ENCODE measurements at regions not wholly inside any gene's neighbourhood (a gene's known extent, or its start where the extent isn't known, plus 50 kb on each side); places are given as distances from the start of the nearest gene placed in this dataset.

DNA sequence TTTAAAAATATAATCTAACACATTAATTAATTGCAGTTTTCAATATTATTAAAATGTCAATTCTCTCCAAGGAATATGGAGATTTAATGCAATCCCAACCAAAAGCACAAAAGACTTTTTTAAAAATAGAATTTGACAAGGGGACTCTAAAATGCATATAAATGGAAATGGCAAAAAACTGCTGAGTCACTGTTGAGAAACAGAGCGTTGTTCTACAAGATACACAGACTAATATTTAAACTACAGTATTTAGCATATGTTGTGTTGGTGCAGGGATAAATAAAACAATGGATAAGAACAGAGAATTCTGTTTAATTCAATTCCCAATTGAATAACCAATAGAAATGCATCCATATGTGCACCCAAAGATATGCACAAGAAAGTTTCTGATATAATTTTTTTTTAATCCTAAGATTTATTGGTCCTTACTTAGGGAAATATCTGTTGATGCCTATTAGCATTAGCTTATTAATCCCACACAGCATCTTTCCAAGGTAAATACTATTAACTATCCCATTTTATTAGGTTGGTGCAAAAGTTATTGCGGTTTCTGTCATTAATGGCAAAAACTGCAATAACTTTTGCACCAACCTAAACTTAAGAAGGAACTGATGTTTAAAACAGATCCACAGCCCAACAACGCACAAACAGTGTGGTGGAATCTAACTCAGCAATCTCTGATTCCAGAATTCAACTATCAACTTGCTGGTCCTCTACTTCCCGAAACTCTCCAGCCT, 86.8 kb upstream of the VEGFC start:
- Histone ChIP-seq H2AFZ (ENCODE audit: low read length) (no peak overlapping the region), H3K4me3 (ENCODE audit: low read length, poor library complexity, severe bottlenecking) (no peak overlapping the region), H3K9me3 (ENCODE audit: insufficient read depth, low read depth, low read length) (no peaks in the 10 kb centered on the region), H3K9ac (ENCODE audit: low read depth, low read length, poor library complexity, severe bottlenecking) (no peak overlapping the region), H4K20me1 (ENCODE audit: insufficient read depth, low read length, poor library complexity, severe bottlenecking) (no peaks in the 10 kb centered on the region), H3F3A (ENCODE audit: low read depth) (no peaks in the 10 kb centered on the region), H3K4me2 (ENCODE audit: low read depth, low read length, poor library complexity, severe bottlenecking) (no peak overlapping the region), H3K27me3 (ENCODE audit: insufficient read depth, low read length, poor library complexity, severe bottlenecking) (no peaks in the 10 kb centered on the region), H3K4me1 (ENCODE audit: insufficient read depth, low read length, poor library complexity, severe bottlenecking) (no peaks in the 10 kb centered on the region), H3K36me3 (ENCODE audit: insufficient read depth, low read length) (no peaks in the 10 kb centered on the region), H3K9me2 (replicated peaks; ENCODE audit: low read depth, low read length) (no peaks in the 10 kb centered on the region), H3K79me2 (ENCODE audit: insufficient read depth, low read length) (no peaks in the 10 kb centered on the region)
- no peak for TF ChIP-seq EZH2phosphoT487 (IDR thresholded peaks at IDR 0.05; ENCODE audit: borderline replicate concordance)
- TF ChIP-seq, protein P1, sequence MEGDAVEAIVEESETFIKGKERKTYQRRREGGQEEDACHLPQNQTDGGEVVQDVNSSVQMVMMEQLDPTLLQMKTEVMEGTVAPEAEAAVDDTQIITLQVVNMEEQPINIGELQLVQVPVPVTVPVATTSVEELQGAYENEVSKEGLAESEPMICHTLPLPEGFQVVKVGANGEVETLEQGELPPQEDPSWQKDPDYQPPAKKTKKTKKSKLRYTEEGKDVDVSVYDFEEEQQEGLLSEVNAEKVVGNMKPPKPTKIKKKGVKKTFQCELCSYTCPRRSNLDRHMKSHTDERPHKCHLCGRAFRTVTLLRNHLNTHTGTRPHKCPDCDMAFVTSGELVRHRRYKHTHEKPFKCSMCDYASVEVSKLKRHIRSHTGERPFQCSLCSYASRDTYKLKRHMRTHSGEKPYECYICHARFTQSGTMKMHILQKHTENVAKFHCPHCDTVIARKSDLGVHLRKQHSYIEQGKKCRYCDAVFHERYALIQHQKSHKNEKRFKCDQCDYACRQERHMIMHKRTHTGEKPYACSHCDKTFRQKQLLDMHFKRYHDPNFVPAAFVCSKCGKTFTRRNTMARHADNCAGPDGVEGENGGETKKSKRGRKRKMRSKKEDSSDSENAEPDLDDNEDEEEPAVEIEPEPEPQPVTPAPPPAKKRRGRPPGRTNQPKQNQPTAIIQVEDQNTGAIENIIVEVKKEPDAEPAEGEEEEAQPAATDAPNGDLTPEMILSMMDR (conservative IDR thresholded peaks at IDR 0.05; ENCODE audit: low read length) = no peak

DNA sequence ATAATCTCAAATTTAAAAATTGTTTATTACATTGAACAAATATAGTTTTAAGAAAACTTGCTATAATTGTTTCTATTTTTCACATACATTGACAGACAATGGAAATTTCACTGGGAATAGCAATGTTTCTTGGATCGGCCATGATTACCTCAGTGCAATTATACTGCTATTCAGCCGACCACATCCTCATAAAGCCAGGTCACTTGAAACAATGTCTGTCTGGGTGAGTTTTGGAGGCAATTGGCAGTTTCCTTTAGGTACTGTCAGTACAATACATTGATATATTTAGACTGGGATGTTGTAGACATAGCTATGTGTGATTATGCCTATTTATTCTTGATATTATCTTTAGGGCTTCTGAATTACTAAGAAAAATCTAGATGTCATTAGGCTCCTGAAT, 89.5 kb upstream of the VEGFC start:
- Histone ChIP-seq H2AFZ (ENCODE audit: low read length) (no peak overlapping the region), H3K4me1 (ENCODE audit: insufficient read depth, low read length, poor library complexity, severe bottlenecking) (no peaks in the 10 kb centered on the region), H3F3A (ENCODE audit: low read depth) (no peaks in the 10 kb centered on the region), H4K20me1 (ENCODE audit: insufficient read depth, low read length, poor library complexity, severe bottlenecking) (no peaks in the 10 kb centered on the region), H3K27me3 (ENCODE audit: insufficient read depth, low read length, poor library complexity, severe bottlenecking) (no peaks in the 10 kb centered on the region), H3K36me3 (ENCODE audit: insufficient read depth, low read length) (no peaks in the 10 kb centered on the region), H3K4me2 (ENCODE audit: low read depth, low read length, poor library complexity, severe bottlenecking) (no peak overlapping the region), H3K79me2 (ENCODE audit: insufficient read depth, low read length) (no peaks in the 10 kb centered on the region), H3K9ac (ENCODE audit: low read depth, low read length, poor library complexity, severe bottlenecking) (no peak overlapping the region), H3K4me3 (ENCODE audit: low read length, poor library complexity, severe bottlenecking) (no peak overlapping the region), H3K9me3 (ENCODE audit: insufficient read depth, low read depth, low read length) (no peaks in the 10 kb centered on the region), H3K9me2 (replicated peaks; ENCODE audit: low read depth, low read length) (no peaks in the 10 kb centered on the region)
- TF ChIP-seq, protein P1 (conservative IDR thresholded peaks at IDR 0.05; ENCODE audit: low read length) = no peak
- no peak for TF ChIP-seq EZH2phosphoT487 (IDR thresholded peaks at IDR 0.05; ENCODE audit: borderline replicate concordance)

DNA sequence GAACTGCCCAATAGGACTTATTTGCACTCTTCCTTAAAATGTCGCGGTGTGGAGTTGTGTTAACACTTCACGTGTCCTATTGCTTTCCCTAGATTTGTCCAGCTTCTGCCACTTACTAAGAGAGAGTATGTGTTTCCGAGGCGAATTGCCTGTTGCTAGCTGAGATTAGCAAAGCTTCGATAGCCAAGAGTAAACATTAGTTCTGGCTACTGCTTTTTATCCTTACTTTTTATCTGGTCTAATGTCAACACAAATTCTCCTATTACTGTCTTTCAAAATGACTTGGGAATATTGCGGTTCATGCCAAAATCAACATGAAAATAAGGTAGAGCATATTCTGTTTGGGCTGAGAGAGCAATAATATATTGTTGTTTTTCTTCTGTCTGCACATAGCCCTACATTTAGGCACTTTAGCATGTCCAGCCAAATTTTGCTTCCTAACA, 90.4 kb upstream of the VEGFC start:
- H3K4me2 ChIP-seq (ENCODE audit: low read depth, low read length, poor library complexity, severe bottlenecking) = no peak overlapping the region
- H2AFZ ChIP-seq (ENCODE audit: low read length) = no peak overlapping the region
- no peaks in the 10 kb centered on the region for H4K20me1 ChIP-seq (ENCODE audit: insufficient read depth, low read length, poor library complexity, severe bottlenecking)
- no peaks in the 10 kb centered on the region for H3K9me2 ChIP-seq (replicated peaks; ENCODE audit: low read depth, low read length)
- no peaks in the 10 kb centered on the region for H3K36me3 ChIP-seq (ENCODE audit: insufficient read depth, low read length)
- H3K9me3 ChIP-seq (ENCODE audit: insufficient read depth, low read depth, low read length) = no peaks in the 10 kb centered on the region
- no peaks in the 10 kb centered on the region for H3K79me2 ChIP-seq (ENCODE audit: insufficient read depth, low read length)
- H3K9ac ChIP-seq (ENCODE audit: low read depth, low read length, poor library complexity, severe bottlenecking) = no peak overlapping the region
- H3K4me1 ChIP-seq (ENCODE audit: insufficient read depth, low read length, poor library complexity, severe bottlenecking) = no peaks in the 10 kb centered on the region
- no peaks in the 10 kb centered on the region for H3K27me3 ChIP-seq (ENCODE audit: insufficient read depth, low read length, poor library complexity, severe bottlenecking)
- no peak for TF ChIP-seq EZH2phosphoT487 (IDR thresholded peaks at IDR 0.05; ENCODE audit: borderline replicate concordance)
- TF ChIP-seq, protein P1 (conservative IDR thresholded peaks at IDR 0.05; ENCODE audit: low read length) = no peak
- no peaks in the 10 kb centered on the region for H3F3A ChIP-seq (ENCODE audit: low read depth)
- no peak overlapping the region for H3K4me3 ChIP-seq (ENCODE audit: low read length, poor library complexity, severe bottlenecking)

All from Loucy (cell line).